ENCODE measurements at regions not wholly inside any gene's neighbourhood (a gene's known extent, or its start where the extent isn't known, plus 50 kb on each side); places are given as distances from the start of the nearest gene placed in this dataset.
"Not testable (repeated sequence)": the region's sequence is repeated elsewhere in the genome, so short reads cannot be mapped to it uniquely, and the experiment has no call there.

- H3K4me3 ChIP-seq = no peak overlapping the region
- no peak for DNase-seq (ENCODE audit: low spot score)
- H3K79me2 ChIP-seq = no peaks in the 10 kb centered on the region
- H3K9me3 ChIP-seq (ENCODE audit: low read depth) = no peaks in the 10 kb centered on the region
- H3K4me2 ChIP-seq = no peak overlapping the region
- H3K4me1 ChIP-seq (ENCODE audit: insufficient read depth) = no peaks in the 10 kb centered on the region
- H3K27ac ChIP-seq = no peak overlapping the region
- 87% methylated on average over 3 of the region's 3 CpGs for WGBS (ENCODE audit: low lambda C conversion rate, missing lambda C conversion rate)
- H3K9me2 ChIP-seq (replicated peaks; ENCODE audit: insufficient read depth) = no peaks in the 10 kb centered on the region
- H2AFZ ChIP-seq = no peak overlapping the region
- H3K27me3 ChIP-seq = no peaks in the 10 kb centered on the region
- no peak for TF ChIP-seq EZH2phosphoT487 (IDR thresholded peaks at IDR 0.05; ENCODE audit: low read depth, severe bottlenecking, unreplicated experiment)
- no peak for TF ChIP-seq CTCF (IDR thresholded peaks at IDR 0.05; ENCODE audit: poor library complexity)
- no peak for TF ChIP-seq EZH2 (IDR thresholded peaks at IDR 0.05; ENCODE audit: borderline replicate concordance)
- H3K36me3 ChIP-seq (replicated peaks; ENCODE audit: insufficient read depth, low read depth) = no peaks in the 10 kb centered on the region
- no peaks in the 10 kb centered on the region for H4K20me1 ChIP-seq (ENCODE audit: insufficient read depth, poor library complexity, severe bottlenecking)
These were observed 77.8 kb upstream of the ZNF462 start for GRCh38 chr9:106785200-106785599.

- H3K27me3 ChIP-seq; DNase-seq (ENCODE audit: low spot score); H2AFZ ChIP-seq; H3K9me2 ChIP-seq (replicated peaks; ENCODE audit: insufficient read depth); H3K36me3 ChIP-seq (replicated peaks; ENCODE audit: insufficient read depth, low read depth); H3K4me3 ChIP-seq; H3K4me1 ChIP-seq (ENCODE audit: insufficient read depth); H3K9me3 ChIP-seq (ENCODE audit: low read depth); H3K4me2 ChIP-seq; H3K79me2 ChIP-seq; H4K20me1 ChIP-seq (ENCODE audit: insufficient read depth, poor library complexity, severe bottlenecking); H3K27ac ChIP-seq: not testable (repeated sequence)
- 39% methylated on average over 2 of the region's 2 CpGs for WGBS (ENCODE audit: low lambda C conversion rate, missing lambda C conversion rate)
These were observed 74.9 kb upstream of the ZNF462 start for GRCh38 chr9:106788021-106788420.

GRCh38 chr9:106795031-106795430 lies 67.9 kb upstream of the ZNF462 start:
- Histone ChIP-seq H3K27ac (no peak overlapping the region), H3K9me3 (ENCODE audit: low read depth) (no peaks in the 10 kb centered on the region), H3K4me3 (no peak overlapping the region), H3K79me2 (no peaks in the 10 kb centered on the region), H3K4me2 (no peak overlapping the region), H2AFZ (no peak overlapping the region), H3K36me3 (replicated peaks; ENCODE audit: insufficient read depth, low read depth) (no peaks in the 10 kb centered on the region), H3K9me2 (replicated peaks; ENCODE audit: insufficient read depth) (no peaks in the 10 kb centered on the region), H3K27me3 (no peaks in the 10 kb centered on the region), H3K4me1 (ENCODE audit: insufficient read depth) (peaks cover 8% of the 10 kb centered on the region), H4K20me1 (ENCODE audit: insufficient read depth, poor library complexity, severe bottlenecking) (no peaks in the 10 kb centered on the region)
- no peak for DNase-seq (ENCODE audit: low spot score)
- no peak for TF ChIP-seq CTCF (IDR thresholded peaks at IDR 0.05; ENCODE audit: poor library complexity)
- no peak for TF ChIP-seq EZH2phosphoT487 (IDR thresholded peaks at IDR 0.05; ENCODE audit: low read depth, severe bottlenecking, unreplicated experiment)
- no peak for TF ChIP-seq EZH2 (IDR thresholded peaks at IDR 0.05; ENCODE audit: borderline replicate concordance)
- WGBS (ENCODE audit: low lambda C conversion rate, missing lambda C conversion rate) = 90% methylated on average over 4 of the region's 4 CpGs

GRCh38 chr9:106796771-106797170 lies 66.2 kb upstream of the ZNF462 start:
- H3K27me3 ChIP-seq = no peaks in the 10 kb centered on the region
- H3K4me3 ChIP-seq = no peak overlapping the region
- no peaks in the 10 kb centered on the region for H4K20me1 ChIP-seq (ENCODE audit: insufficient read depth, poor library complexity, severe bottlenecking)
- H3K9me2 ChIP-seq (replicated peaks; ENCODE audit: insufficient read depth) = no peaks in the 10 kb centered on the region
- DNase-seq (ENCODE audit: low spot score) = no peak
- no peak for TF ChIP-seq CTCF (IDR thresholded peaks at IDR 0.05; ENCODE audit: poor library complexity)
- TF ChIP-seq EZH2phosphoT487 (IDR thresholded peaks at IDR 0.05; ENCODE audit: low read depth, severe bottlenecking, unreplicated experiment) = no peak
- TF ChIP-seq EZH2 (IDR thresholded peaks at IDR 0.05; ENCODE audit: borderline replicate concordance) = no peak
- no peaks in the 10 kb centered on the region for H3K79me2 ChIP-seq
- H2AFZ ChIP-seq = no peak overlapping the region
- H3K9me3 ChIP-seq (ENCODE audit: low read depth) = no peaks in the 10 kb centered on the region
- H3K27ac ChIP-seq = peak overlapping the region; percentile 20
- H3K4me2 ChIP-seq = no peak overlapping the region
- peaks cover 8% of the 10 kb centered on the region for H3K4me1 ChIP-seq (ENCODE audit: insufficient read depth)
- H3K36me3 ChIP-seq (replicated peaks; ENCODE audit: insufficient read depth, low read depth) = no peaks in the 10 kb centered on the region

Data from hepatocyte (in vitro differentiated cells).